ENCODE measurements at regions not wholly inside any gene's neighbourhood (a gene's known extent, or its start where the extent isn't known, plus 50 kb on each side); places are given as distances from the start of the nearest gene placed in this dataset.

- peaks cover 5% of the 10 kb centered on the region for H3K4me1 Mint-ChIP-seq
- H3K27ac Mint-ChIP-seq (ENCODE audit: unreplicated experiment), result no peak overlapping the region
- DNase-seq (ENCODE audit: low read depth, low spot score), result no peak
Observed at GRCh38 chr3:36212251-36212650, 168.1 kb upstream of the STAC start.

GRCh38 chr3:36214460-36214859 lies 165.8 kb upstream of the STAC start:
- no peak overlapping the region for H3K4me3 Mint-ChIP-seq
- H3K27ac Mint-ChIP-seq (ENCODE audit: unreplicated experiment), result no peak overlapping the region
- no peak for TF ChIP-seq CTCF (conservative IDR thresholded peaks at IDR 0.05)
- no peak for DNase-seq (ENCODE audit: low read depth, low spot score)
- no peaks in the 10 kb centered on the region for H3K9me3 Mint-ChIP-seq
- H3K36me3 Mint-ChIP-seq (ENCODE audit: low read depth), result no peaks in the 10 kb centered on the region
- no peaks in the 10 kb centered on the region for H3K4me1 Mint-ChIP-seq
- no peaks in the 10 kb centered on the region for H3K27me3 Mint-ChIP-seq (ENCODE audit: low read depth)

More at GRCh38 chr3:36212251-36212650, 168.1 kb upstream of the STAC start:
- Mint-ChIP-seq H3K9me3 (no peaks in the 10 kb centered on the region), H3K4me3 (no peak overlapping the region), H3K36me3 (ENCODE audit: low read depth) (no peaks in the 10 kb centered on the region), H3K27me3 (ENCODE audit: low read depth) (peaks cover 3% of the 10 kb centered on the region)
- TF ChIP-seq CTCF (conservative IDR thresholded peaks at IDR 0.05), result no peak

GRCh38 chr3:36215241-36215640 lies 165.1 kb upstream of the STAC start:
- Mint-ChIP-seq H3K27ac (ENCODE audit: unreplicated experiment) (no peak overlapping the region), H3K4me3 (no peak overlapping the region), H3K4me1 (no peaks in the 10 kb centered on the region), H3K9me3 (no peaks in the 10 kb centered on the region), H3K27me3 (ENCODE audit: low read depth) (no peaks in the 10 kb centered on the region), H3K36me3 (ENCODE audit: low read depth) (no peaks in the 10 kb centered on the region)
- TF ChIP-seq CTCF (conservative IDR thresholded peaks at IDR 0.05), result no peak
- DNase-seq (ENCODE audit: low read depth, low spot score), result no peak

- Mint-ChIP-seq H3K36me3 (ENCODE audit: low read depth) (no peaks in the 10 kb centered on the region), H3K9me3 (no peaks in the 10 kb centered on the region), H3K27ac (ENCODE audit: unreplicated experiment) (no peak overlapping the region), H3K4me3 (no peak overlapping the region), H3K4me1 (no peaks in the 10 kb centered on the region), H3K27me3 (ENCODE audit: low read depth) (peaks cover 2% of the 10 kb centered on the region)
- TF ChIP-seq CTCF (conservative IDR thresholded peaks at IDR 0.05), result no peak
- DNase-seq (ENCODE audit: low read depth, low spot score), result no peak
Observed at GRCh38 chr3:36219398-36219797, 160.9 kb upstream of the STAC start.

- Mint-ChIP-seq H3K4me3 (no peak overlapping the region), H3K9me3 (peaks cover under 1% of the 10 kb centered on the region), H3K4me1 (no peaks in the 10 kb centered on the region), H3K27me3 (ENCODE audit: low read depth) (peaks cover 2% of the 10 kb centered on the region), H3K27ac (ENCODE audit: unreplicated experiment) (no peak overlapping the region), H3K36me3 (ENCODE audit: low read depth) (no peaks in the 10 kb centered on the region)
- no peak for TF ChIP-seq CTCF (conservative IDR thresholded peaks at IDR 0.05)
- no peak for DNase-seq (ENCODE audit: low read depth, low spot score)
Observed at GRCh38 chr3:36220173-36220572, 160.1 kb upstream of the STAC start.

DNA sequence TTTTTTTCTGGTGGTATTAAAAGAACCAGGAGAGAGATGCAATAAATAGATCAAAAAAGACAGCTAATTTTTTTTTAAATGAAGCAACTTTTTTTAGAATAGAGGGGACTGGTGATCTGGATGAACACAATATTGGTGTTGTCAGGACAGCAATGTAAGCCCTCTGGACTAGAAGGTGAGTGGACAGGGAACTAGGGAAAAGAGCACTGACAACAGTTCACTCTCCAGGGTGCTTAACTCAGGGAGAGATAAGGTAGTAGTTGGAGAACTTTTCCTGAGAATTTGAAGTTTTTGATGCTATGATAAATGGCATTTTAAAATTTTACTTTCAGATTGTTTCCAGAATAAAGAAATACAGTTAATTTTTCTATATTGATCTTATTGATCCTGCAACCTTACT lies 158.3 kb upstream of the STAC start:
- no peaks in the 10 kb centered on the region for H3K36me3 Mint-ChIP-seq (ENCODE audit: low read depth)
- no peak for DNase-seq (ENCODE audit: low read depth, low spot score)
- H3K9me3 Mint-ChIP-seq, result peaks cover 2% of the 10 kb centered on the region
- H3K4me1 Mint-ChIP-seq, result no peaks in the 10 kb centered on the region
- H3K27me3 Mint-ChIP-seq (ENCODE audit: low read depth), result peaks cover 2% of the 10 kb centered on the region
- H3K4me3 Mint-ChIP-seq, result no peak overlapping the region
- TF ChIP-seq CTCF (conservative IDR thresholded peaks at IDR 0.05), result no peak
- H3K27ac Mint-ChIP-seq (ENCODE audit: unreplicated experiment), result no peak overlapping the region

Data from neural crest cell (in vitro differentiated cells).